GM12872 (cell line): ENCODE measurements at regions not wholly inside any gene's neighbourhood (a gene's known extent, or its start where the extent isn't known, plus 50 kb on each side); places are given as distances from the start of the nearest gene placed in this dataset.

ENCODE experiments used
- TF ChIP-seq, protein P1 (sequence below): IDR thresholded peaks from 3 replicates; pipeline ENCODE4 v1.5.1; 2011; ENCODE audit warnings: low read depth, mild to moderate bottlenecking, low read length, moderate library complexity; ENCODE audit not compliant: insufficient read depth

- TF ChIP-seq, protein P1, sequence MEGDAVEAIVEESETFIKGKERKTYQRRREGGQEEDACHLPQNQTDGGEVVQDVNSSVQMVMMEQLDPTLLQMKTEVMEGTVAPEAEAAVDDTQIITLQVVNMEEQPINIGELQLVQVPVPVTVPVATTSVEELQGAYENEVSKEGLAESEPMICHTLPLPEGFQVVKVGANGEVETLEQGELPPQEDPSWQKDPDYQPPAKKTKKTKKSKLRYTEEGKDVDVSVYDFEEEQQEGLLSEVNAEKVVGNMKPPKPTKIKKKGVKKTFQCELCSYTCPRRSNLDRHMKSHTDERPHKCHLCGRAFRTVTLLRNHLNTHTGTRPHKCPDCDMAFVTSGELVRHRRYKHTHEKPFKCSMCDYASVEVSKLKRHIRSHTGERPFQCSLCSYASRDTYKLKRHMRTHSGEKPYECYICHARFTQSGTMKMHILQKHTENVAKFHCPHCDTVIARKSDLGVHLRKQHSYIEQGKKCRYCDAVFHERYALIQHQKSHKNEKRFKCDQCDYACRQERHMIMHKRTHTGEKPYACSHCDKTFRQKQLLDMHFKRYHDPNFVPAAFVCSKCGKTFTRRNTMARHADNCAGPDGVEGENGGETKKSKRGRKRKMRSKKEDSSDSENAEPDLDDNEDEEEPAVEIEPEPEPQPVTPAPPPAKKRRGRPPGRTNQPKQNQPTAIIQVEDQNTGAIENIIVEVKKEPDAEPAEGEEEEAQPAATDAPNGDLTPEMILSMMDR = no peak
Measured at GRCh38 chr5:167773668-167774301, 517.7 kb upstream of the WWC1 start.

DNA sequence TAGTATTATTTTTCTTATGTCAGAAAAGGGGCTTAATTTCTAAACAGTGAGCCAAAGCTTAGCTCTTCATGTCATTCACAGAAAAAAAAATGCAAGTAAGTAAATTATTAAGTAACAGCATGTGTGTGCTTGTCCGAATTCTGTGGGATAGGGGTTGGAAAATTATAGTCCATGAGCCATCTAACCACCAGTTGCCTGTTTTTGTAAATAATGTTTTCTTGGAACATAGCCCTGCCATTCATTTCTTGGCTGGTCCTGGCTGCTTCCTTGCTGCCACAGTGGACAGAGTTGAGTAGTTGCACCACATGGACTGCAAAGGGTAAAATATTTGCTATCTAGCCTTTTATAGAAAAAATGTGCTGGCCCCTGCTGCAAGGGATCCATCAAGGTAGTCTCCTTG is 513.7 kb upstream of the WWC1 start:
- TF ChIP-seq, protein P1 = no peak

GRCh38 chr5:167778228-167778627 is 513.2 kb upstream of the WWC1 start:
- TF ChIP-seq, protein P1 = no peak

DNA sequence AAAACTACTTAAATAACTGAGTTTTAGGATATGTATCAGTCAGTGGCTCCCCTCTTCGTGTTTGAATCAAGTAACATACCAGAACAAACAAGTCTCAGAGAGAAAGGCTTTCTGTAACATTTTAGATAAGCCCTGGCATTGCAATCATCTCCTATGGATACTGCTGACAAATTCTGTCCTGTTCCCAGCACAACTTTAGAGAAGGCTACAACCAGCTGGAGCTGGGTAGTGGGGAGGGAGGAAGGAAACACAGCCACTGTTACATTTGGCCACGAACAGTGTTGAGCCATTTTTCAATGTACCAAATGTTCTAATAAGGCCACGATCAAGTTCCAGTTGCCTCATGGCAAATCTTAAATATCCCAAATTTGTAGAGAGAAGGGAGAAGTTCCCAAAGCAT is 511.8 kb upstream of the WWC1 start:
- TF ChIP-seq, protein P1 = no peak

GRCh38 chr5:167780177-167780576 is 511.3 kb upstream of the WWC1 start:
- TF ChIP-seq, protein P1 = no peak

DNA sequence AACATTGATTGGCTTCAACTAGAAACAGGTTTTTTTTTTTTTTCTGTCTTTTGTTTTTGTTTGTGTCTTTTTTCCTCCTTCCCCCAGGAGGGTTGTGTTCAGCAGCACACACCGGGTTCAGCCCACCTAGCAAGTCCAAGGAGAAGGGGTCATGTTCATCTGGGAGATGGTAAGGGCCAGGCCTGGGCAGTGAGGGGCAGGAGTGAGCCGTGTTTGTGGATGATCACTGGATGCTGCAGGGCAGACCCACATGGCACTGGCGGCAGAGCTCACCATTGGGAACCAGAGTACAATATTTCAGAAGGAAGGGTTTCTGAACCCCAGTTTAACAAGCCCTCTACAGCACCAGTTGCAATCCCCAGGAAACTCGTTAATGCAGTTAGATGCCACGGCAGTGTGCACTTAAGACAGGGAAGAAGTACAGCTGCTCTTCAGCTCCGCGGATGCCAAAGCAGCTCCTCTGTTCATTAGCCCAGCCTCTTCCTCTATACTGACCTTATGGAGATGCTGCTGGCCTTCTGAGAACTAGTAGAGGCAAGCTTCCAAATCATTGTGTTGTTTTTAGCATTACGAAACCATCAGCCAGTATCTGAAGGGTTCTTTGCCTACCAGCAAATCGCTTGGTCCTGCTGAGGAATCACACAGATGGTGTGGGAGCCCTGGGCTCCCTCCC is 508.2 kb upstream of the WWC1 start:
- TF ChIP-seq, protein P1 = no peak

DNA sequence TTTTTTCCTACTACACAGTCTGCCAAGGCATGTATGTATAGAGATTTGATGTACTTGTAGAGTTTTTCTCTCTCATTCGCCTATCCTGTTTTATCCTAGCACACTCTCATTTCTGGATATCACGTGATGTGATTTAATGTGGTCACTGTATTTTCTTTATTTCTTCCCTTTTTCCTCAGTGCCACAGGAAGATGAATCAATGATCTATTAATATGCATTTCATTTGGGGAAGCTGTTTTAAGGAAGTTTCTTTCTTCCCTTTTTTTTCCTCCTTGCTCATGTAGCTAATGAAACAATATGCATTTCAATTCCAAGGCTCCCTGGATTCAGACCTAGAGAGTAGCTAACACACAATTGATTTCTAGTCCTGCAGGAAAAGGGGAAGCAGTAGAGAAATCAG is 506.3 kb upstream of the WWC1 start:
- TF ChIP-seq, protein P1 = no peak
